ENCODE measurements at regions not wholly inside any gene's neighbourhood (a gene's known extent, or its start where the extent isn't known, plus 50 kb on each side); places are given as distances from the start of the nearest gene placed in this dataset.

GRCh38 chr2:220891405-220891804, 680.7 kb downstream of the EPHA4 start:
- Histone ChIP-seq H3K9ac (no peak overlapping the region), H3K9me3 (replicated peaks in 1 of 11) (no peaks in the 10 kb centered on the region), H3K4me1 (no peaks in the 10 kb centered on the region), H3K27ac (no peak overlapping the region), H4K20me1 (no peaks in the 10 kb centered on the region), H3K36me3 (no peaks in the 10 kb centered on the region), H3K27me3 (no peaks in the 10 kb centered on the region), H3K4me3 (no peak overlapping the region), H3K4me2 (no peak overlapping the region)
- no peak for TF ChIP-seq Cebpa-rat (IDR thresholded peaks at IDR 0.05)

GRCh38 chr2:220892018-220892634, 680.0 kb downstream of the EPHA4 start:
- Histone ChIP-seq H3K9me3 (replicated peaks in 1 of 11) (no peaks in the 10 kb centered on the region), H3K4me2 (no peak overlapping the region), H4K20me1 (no peaks in the 10 kb centered on the region), H3K27me3 (no peaks in the 10 kb centered on the region), H3K9ac (no peak overlapping the region), H3K27ac (no peak overlapping the region), H3K4me3 (no peak overlapping the region), H3K36me3 (no peaks in the 10 kb centered on the region), H3K4me1 (no peaks in the 10 kb centered on the region)
- no peak for TF ChIP-seq Cebpa-rat (IDR thresholded peaks at IDR 0.05)

- Histone ChIP-seq H3K9me3 (replicated peaks in 1 of 11) (no peaks in the 10 kb centered on the region), H3K27me3 (no peaks in the 10 kb centered on the region), H3K36me3 (no peaks in the 10 kb centered on the region), H3K4me1 (no peaks in the 10 kb centered on the region), H3K27ac (no peak overlapping the region), H4K20me1 (no peaks in the 10 kb centered on the region), H3K4me2 (no peak overlapping the region), H3K9ac (no peak overlapping the region), H3K4me3 (no peak overlapping the region)
- TF ChIP-seq Cebpa-rat (IDR thresholded peaks at IDR 0.05), result no peak
Observed at GRCh38 chr2:220893411-220893810, 678.7 kb downstream of the EPHA4 start.

GRCh38 chr2:220894069-220894468, 678.0 kb downstream of the EPHA4 start:
- Histone ChIP-seq H3K4me2 (no peak overlapping the region), H3K4me1 (no peaks in the 10 kb centered on the region), H3K9ac (no peak overlapping the region), H3K4me3 (no peak overlapping the region), H3K9me3 (replicated peaks in 1 of 11) (no peaks in the 10 kb centered on the region), H3K27ac (no peak overlapping the region), H4K20me1 (no peaks in the 10 kb centered on the region), H3K27me3 (no peaks in the 10 kb centered on the region), H3K36me3 (no peaks in the 10 kb centered on the region)
- no peak for TF ChIP-seq Cebpa-rat (IDR thresholded peaks at IDR 0.05)

- TF ChIP-seq Cebpa-rat (IDR thresholded peaks at IDR 0.05), result no peak
- Histone ChIP-seq H3K9me3 (replicated peaks in 1 of 11) (no peaks in the 10 kb centered on the region), H4K20me1 (no peaks in the 10 kb centered on the region), H3K4me3 (no peak overlapping the region), H3K4me1 (no peaks in the 10 kb centered on the region), H3K4me2 (no peak overlapping the region), H3K27ac (no peak overlapping the region), H3K36me3 (no peaks in the 10 kb centered on the region), H3K27me3 (no peaks in the 10 kb centered on the region), H3K9ac (no peak overlapping the region)
Observed at GRCh38 chr2:220899492-220899891, 672.6 kb downstream of the EPHA4 start.

- Histone ChIP-seq H3K4me2 (no peak overlapping the region), H3K9ac (no peak overlapping the region), H3K4me1 (no peaks in the 10 kb centered on the region), H4K20me1 (no peaks in the 10 kb centered on the region), H3K27ac (no peak overlapping the region), H3K36me3 (no peaks in the 10 kb centered on the region), H3K27me3 (no peaks in the 10 kb centered on the region), H3K4me3 (no peak overlapping the region), H3K9me3 (replicated peaks in 1 of 11) (no peaks in the 10 kb centered on the region)
- no peak for TF ChIP-seq Cebpa-rat (IDR thresholded peaks at IDR 0.05)
Observed at GRCh38 chr2:220904015-220904414, 668.1 kb downstream of the EPHA4 start.

GRCh38 chr2:220913384-220913783, 658.7 kb downstream of the EPHA4 start:
- Histone ChIP-seq H4K20me1 (no peaks in the 10 kb centered on the region), H3K4me3 (no peak overlapping the region), H3K4me1 (no peaks in the 10 kb centered on the region), H3K36me3 (no peaks in the 10 kb centered on the region), H3K9ac (no peak overlapping the region), H3K4me2 (no peak overlapping the region), H3K27me3 (no peaks in the 10 kb centered on the region), H3K27ac (no peak overlapping the region), H3K9me3 (replicated peaks in 1 of 11) (peaks cover 0 to 5% (median 0%) of the 10 kb centered on the region in 11 experiments; a peak in 2 of 22 replicates)
- TF ChIP-seq Cebpa-rat (IDR thresholded peaks at IDR 0.05), result no peak

- Histone ChIP-seq H3K36me3 (no peaks in the 10 kb centered on the region), H3K27me3 (no peaks in the 10 kb centered on the region), H3K9me3 (replicated peaks in 1 of 11) (peaks cover 0 to 5% (median 0%) of the 10 kb centered on the region in 11 experiments; a peak in 2 of 22 replicates), H3K4me1 (no peaks in the 10 kb centered on the region), H3K4me2 (no peak overlapping the region), H3K4me3 (no peak overlapping the region), H4K20me1 (no peaks in the 10 kb centered on the region), H3K9ac (no peak overlapping the region), H3K27ac (no peak overlapping the region)
- no peak for TF ChIP-seq Cebpa-rat (IDR thresholded peaks at IDR 0.05)
Observed at GRCh38 chr2:220915092-220915623, 656.9 kb downstream of the EPHA4 start.

GRCh38 chr2:220916931-220917330, 655.2 kb downstream of the EPHA4 start:
- Histone ChIP-seq H4K20me1 (no peaks in the 10 kb centered on the region), H3K4me1 (no peaks in the 10 kb centered on the region), H3K4me3 (no peak overlapping the region), H3K9me3 (replicated peaks in 1 of 11) (peaks cover 0 to 5% (median 0%) of the 10 kb centered on the region in 11 experiments; a peak in 2 of 22 replicates), H3K4me2 (no peak overlapping the region), H3K36me3 (no peaks in the 10 kb centered on the region), H3K27me3 (no peaks in the 10 kb centered on the region), H3K9ac (no peak overlapping the region), H3K27ac (no peak overlapping the region)
- TF ChIP-seq Cebpa-rat (IDR thresholded peaks at IDR 0.05), result no peak
